ENCODE measurements at regions not wholly inside any gene's neighbourhood (a gene's known extent, or its start where the extent isn't known, plus 50 kb on each side); places are given as distances from the start of the nearest gene placed in this dataset.

DNA sequence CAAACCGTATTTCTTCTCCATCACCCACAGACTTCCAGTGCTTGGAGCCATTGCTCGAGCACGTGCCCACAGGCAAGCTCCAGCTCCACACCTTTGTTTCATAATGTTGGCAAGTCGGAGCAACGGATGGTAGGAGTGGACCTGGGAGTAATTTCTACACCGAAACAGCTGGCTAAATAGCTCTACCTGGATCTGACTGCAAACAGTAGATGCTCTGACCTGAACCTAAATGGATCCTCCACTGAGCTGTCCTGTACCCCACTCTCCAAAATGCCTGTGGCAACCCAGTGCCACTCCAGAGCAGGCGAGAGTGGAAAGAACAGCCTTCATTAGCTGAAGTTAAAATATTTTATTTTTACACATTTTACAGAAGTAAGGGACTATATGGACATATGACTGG lies 108.7 kb downstream of the BMP4 start:
- TF ChIP-seq CTCF (IDR thresholded peaks at IDR 0.05) (no peak), POLR2A (IDR thresholded peaks at IDR 0.05) (no peak)
